ENCODE measurements at regions not wholly inside any gene's neighbourhood (a gene's known extent, or its start where the extent isn't known, plus 50 kb on each side); places are given as distances from the start of the nearest gene placed in this dataset.

GRCh38 chr4:38590046-38590445, 74.0 kb upstream of the KLF3 start:
- Mint-ChIP-seq H3K9me3 (ENCODE audit: insufficient read depth) (no peaks in the 10 kb centered on the region), H3K27ac (no peak overlapping the region), H3K27me3 (peaks cover 7% of the 10 kb centered on the region), H3K4me1 (no peaks in the 10 kb centered on the region), H3K4me3 (no peak overlapping the region)
- 96% methylated on average over 3 of the region's 4 CpGs for WGBS (ENCODE audit: insufficient coverage)
- Histone ChIP-seq H3K9me3 (ENCODE audit: control extremely low read depth in 1 of 3, control insufficient read depth in 2 of 3, insufficient read depth in 1 of 3, low read length in 2 of 3) (peaks cover 0 to 6% (median 0%) of the 10 kb centered on the region in 3 donors), H3K4me1 (ENCODE audit: control insufficient read depth in 2 of 2, insufficient read depth in 2 of 2, low read length in 2 of 2) (no peaks in the 10 kb centered on the region), H3K27ac (ENCODE audit: low read length in 2 of 2) (no peak overlapping the region), H4K20me1 (ENCODE audit: control insufficient read depth, insufficient read depth, low read length, poor library complexity, severe bottlenecking) (no peaks in the 10 kb centered on the region), H2AFZ (ENCODE audit: insufficient read depth, low read depth, low read length, poor library complexity, severe bottlenecking) (no peak overlapping the region), H3K79me2 (ENCODE audit: control insufficient read depth, insufficient read depth, low read length) (no peaks in the 10 kb centered on the region), H3K36me3 (replicated peaks in 1 of 2; ENCODE audit: control extremely low read depth in 1 of 2, control insufficient read depth in 1 of 2, extremely low read depth in 1 of 2, insufficient read depth in 2 of 2, low read length in 1 of 2) (no peaks in the 10 kb centered on the region), H3K4me3 (ENCODE audit: control extremely low read depth in 1 of 5, extremely low read depth in 1 of 5, insufficient read depth in 1 of 5, low read depth in 2 of 5, low read length in 4 of 5) (no peak overlapping the region), H3K9ac (ENCODE audit: low read length) (no peak overlapping the region), H3K4me2 (replicated peaks; ENCODE audit: low read depth, low read length, poor library complexity, severe bottlenecking) (no peak overlapping the region), H3K27me3 (replicated peaks in 1 of 4; ENCODE audit: control extremely low read depth in 1 of 4, control insufficient read depth in 3 of 4, insufficient read depth in 4 of 4, low read length in 3 of 4) (peaks cover 0 to 2% (median 0%) of the 10 kb centered on the region in 4 experiments)
- ChIA-PET CTCF (no interaction called here), POLR2A (no interaction called here)
- intact Hi-C loops (cut with micrococcal nuclease), result no loop called here
- DNase-seq (no peak), ATAC-seq (ENCODE audit: low read depth) (no peak)
- TF ChIP-seq CTCF (IDR thresholded peaks at IDR 0.05), result no peak
- no peak for TF ChIP-seq EZH2 (IDR thresholded peaks at IDR 0.05; ENCODE audit: borderline replicate concordance, insufficient read depth, low read depth, low read length, poor library complexity, severe bottlenecking)

GRCh38 chr4:38591617-38592337, 72.2 kb upstream of the KLF3 start:
- Histone ChIP-seq H3K9ac (ENCODE audit: low read length) (no peak overlapping the region), H3K4me3 (ENCODE audit: control extremely low read depth in 1 of 5, extremely low read depth in 1 of 5, insufficient read depth in 1 of 5, low read depth in 2 of 5, low read length in 4 of 5) (no peak overlapping the region), H3K36me3 (replicated peaks in 1 of 2; ENCODE audit: control extremely low read depth in 1 of 2, control insufficient read depth in 1 of 2, extremely low read depth in 1 of 2, insufficient read depth in 2 of 2, low read length in 1 of 2) (no peaks in the 10 kb centered on the region), H2AFZ (ENCODE audit: insufficient read depth, low read depth, low read length, poor library complexity, severe bottlenecking) (no peak overlapping the region), H3K79me2 (ENCODE audit: control insufficient read depth, insufficient read depth, low read length) (no peaks in the 10 kb centered on the region), H4K20me1 (ENCODE audit: control insufficient read depth, insufficient read depth, low read length, poor library complexity, severe bottlenecking) (no peaks in the 10 kb centered on the region), H3K9me3 (ENCODE audit: control extremely low read depth in 1 of 3, control insufficient read depth in 2 of 3, insufficient read depth in 1 of 3, low read length in 2 of 3) (peaks cover 0 to 6% (median 0%) of the 10 kb centered on the region in 3 donors), H3K27ac (ENCODE audit: low read length in 2 of 2) (no peak overlapping the region), H3K4me2 (replicated peaks; ENCODE audit: low read depth, low read length, poor library complexity, severe bottlenecking) (no peak overlapping the region), H3K4me1 (ENCODE audit: control insufficient read depth in 2 of 2, insufficient read depth in 2 of 2, low read length in 2 of 2) (no peaks in the 10 kb centered on the region), H3K27me3 (replicated peaks in 1 of 4; ENCODE audit: control extremely low read depth in 1 of 4, control insufficient read depth in 3 of 4, insufficient read depth in 4 of 4, low read length in 3 of 4) (peaks cover 0 to 2% (median 0%) of the 10 kb centered on the region in 4 experiments)
- ChIA-PET POLR2A (no interaction called here), CTCF (no interaction called here)
- H3K4me1 Mint-ChIP-seq, result no peaks in the 10 kb centered on the region
- no peaks in the 10 kb centered on the region for H3K27me3 Mint-ChIP-seq
- 100% methylated on average over 4 of the region's 10 CpGs for WGBS (ENCODE audit: insufficient coverage)
- no peaks in the 10 kb centered on the region for H3K9me3 Mint-ChIP-seq (ENCODE audit: insufficient read depth)
- no peak for ATAC-seq (ENCODE audit: low read depth)
- no peak overlapping the region for H3K4me3 Mint-ChIP-seq
- no peak for DNase-seq
- no peak for TF ChIP-seq EZH2 (IDR thresholded peaks at IDR 0.05; ENCODE audit: borderline replicate concordance, insufficient read depth, low read depth, low read length, poor library complexity, severe bottlenecking)
- TF ChIP-seq CTCF (IDR thresholded peaks at IDR 0.05), result no peak
- intact Hi-C loops (cut with micrococcal nuclease), result no loop called here
- no peak overlapping the region for H3K27ac Mint-ChIP-seq

Measured in B cell (primary cell).